ENCODE measurements at regions not wholly inside any gene's neighbourhood (a gene's known extent, or its start where the extent isn't known, plus 50 kb on each side); places are given as distances from the start of the nearest gene placed in this dataset.
A peak's percentile ranks its signal among the peaks of the same experiment; 100 is the strongest.

DNA sequence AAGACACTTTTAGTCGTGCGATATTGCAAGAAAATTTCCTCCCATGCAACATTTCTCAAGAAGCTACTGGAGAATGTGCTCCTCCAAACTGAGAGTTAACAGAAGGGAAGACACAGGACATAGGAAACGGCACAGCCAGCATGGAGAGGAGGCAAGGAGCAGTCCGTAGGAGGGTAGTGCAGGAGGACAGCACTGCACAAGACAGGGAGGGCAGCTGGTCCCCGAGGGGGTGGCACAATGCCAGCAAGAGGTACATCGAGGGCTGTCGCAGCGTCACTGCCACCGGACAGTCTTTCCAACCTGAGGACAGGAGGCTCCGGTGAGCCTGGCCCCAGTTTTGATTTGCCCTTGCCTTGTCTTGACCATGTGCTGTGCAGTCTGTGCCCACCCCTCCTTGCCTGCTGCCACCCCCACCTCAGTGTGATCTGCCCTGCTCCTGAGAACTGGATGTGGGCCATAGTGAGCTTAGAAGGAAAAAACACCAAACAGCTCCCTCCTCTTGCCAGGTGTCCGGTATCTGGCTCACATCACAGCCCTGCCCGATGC is 81.6 kb upstream of the LAPTM4A start:
- DNase-seq (ENCODE audit: low spot score): no peak
- no peak for ATAC-seq

DNA sequence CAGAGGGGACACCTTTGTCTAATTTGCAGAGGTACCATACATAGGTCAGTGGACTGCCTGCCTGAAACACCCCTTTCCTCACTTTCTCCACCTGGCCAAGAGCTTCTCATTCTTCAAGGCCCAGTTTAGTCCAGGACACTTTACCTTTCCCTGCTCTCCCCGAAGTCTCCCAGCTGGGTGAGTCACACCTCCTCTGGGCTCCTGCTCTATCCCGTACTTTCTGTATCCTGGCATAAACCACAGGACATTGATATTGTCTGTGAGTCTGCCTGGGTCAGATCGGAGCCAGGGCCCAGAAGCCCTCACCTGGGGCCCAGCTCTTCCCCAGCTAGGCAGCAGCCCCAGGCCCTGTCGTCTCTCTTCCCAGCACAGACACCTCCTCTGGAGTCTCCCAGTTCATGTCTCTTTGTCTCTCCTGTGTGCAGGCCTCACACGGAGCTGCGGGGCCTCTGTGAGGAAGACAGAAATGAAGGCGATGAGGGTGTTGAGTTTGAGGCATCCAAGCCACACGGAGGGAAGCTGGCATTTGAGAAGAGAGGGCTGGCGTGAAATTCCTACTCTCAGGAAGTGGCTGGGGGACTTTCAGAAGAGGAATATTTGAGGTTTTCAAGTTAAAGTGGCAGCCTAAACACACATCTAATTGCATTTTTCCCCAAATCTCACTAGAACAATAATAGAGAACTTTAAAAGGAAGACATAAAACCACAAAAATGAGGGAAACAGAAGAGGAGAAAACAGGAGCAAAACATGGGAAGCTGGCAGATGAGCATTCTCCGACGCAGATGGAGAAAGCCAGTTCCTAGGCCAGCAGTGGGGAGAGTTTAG is 79.6 kb upstream of the LAPTM4A start:
- DNase-seq (ENCODE audit: low spot score) (no peak), ATAC-seq (no peak)

DNA sequence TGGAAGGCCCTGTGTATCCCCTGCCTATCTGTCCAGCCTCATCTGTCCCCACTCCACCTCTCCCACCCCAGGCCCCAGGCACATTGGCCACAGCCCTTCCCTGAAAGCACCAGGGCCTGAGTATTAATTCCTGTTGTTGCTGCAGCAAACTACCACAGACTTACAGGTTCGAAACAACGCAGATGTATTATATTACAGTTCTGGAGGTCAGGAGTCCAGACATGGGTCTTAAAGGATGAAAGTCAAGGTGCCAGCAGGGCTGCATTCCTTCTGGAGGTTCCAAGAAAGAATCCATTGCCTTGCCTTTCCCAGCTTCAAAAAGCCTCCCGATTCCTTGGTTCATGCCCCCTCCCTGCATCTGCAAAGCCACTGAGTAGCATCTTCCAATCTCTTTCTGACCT is 78.7 kb upstream of the LAPTM4A start:
- no peak for DNase-seq (ENCODE audit: low spot score)
- ATAC-seq: no peak

DNA sequence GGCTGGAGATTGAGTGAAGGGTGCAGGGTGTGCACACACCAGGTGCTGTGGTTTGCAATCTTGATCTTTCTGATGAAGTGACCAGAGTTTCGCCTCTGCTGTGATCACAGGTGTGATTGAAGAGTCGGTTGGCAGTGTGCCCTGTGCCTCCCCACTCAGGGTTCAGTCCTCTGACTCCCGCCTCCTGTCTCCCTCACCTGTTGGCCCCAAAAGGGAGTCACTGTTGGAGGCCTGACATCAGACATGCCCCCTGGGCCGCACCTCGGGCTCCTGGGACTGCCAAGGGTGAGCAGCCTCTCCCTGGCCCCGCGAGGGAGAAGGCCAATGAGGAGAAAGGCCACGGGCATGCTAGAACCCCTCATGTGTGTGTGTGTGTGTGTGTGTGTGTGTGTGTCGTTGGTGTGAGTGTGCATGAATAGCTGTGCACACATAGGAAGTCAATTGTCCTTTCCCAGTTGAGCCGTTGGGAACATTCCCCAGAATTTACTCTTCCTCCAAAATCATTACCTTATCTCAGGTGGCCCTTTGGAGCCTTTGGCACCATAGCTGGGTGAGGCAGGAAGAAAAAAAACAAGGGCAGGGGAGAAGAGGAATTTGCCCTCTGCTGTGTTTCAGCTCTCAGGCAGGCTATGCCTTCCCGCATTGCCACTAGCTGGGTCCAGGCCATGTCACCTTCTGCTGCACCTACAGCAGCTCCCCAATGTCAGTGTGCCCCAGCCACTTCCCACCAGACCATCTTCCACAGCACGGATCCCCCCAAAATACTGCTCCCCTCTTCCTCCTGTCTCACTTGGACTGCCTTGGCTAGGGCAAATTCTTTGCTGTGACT is 78.1 kb upstream of the LAPTM4A start:
- DNase-seq (ENCODE audit: low spot score) (peak; percentile 95), ATAC-seq (peak; percentile 82)

DNA sequence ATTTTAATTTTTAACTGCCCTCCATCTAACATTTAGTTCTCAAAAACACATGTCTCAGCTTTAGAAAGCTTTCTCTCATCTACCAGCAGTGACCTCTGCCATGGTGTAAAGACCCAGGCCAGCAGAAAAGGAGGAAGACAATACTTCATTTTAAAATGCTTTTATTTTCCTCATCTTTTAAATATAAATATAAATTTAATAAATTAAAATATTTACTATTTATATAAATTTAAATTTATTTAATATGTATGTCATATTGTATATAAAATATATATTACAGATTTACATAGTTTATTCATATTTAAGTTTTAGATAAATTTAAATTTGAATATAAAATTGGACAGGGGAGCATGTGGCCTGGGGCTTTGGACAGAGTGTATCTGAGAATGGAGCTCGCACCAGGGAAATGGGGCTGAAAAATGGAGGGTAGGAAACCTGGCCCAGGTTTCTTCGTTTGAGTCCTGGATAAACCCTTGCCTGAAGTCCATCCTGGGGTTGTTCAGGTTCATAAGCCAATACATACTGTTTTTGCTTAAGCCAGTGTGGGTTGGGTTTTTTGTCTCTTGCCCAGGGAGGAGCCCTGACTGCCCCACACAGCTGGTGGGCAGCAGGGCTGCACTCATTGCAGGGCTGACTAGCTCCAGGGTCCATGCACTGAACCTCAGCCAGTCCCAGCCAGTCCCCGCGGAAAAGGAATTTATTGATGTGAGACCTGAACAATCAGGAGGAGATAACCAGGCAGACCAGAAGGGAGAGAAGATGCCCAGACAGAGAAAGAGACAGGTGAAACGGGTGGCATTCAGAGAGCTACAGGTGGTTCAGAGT is 77.3 kb upstream of the LAPTM4A start:
- DNase-seq (ENCODE audit: low spot score): no peak
- peak; percentile 3 for ATAC-seq

DNA sequence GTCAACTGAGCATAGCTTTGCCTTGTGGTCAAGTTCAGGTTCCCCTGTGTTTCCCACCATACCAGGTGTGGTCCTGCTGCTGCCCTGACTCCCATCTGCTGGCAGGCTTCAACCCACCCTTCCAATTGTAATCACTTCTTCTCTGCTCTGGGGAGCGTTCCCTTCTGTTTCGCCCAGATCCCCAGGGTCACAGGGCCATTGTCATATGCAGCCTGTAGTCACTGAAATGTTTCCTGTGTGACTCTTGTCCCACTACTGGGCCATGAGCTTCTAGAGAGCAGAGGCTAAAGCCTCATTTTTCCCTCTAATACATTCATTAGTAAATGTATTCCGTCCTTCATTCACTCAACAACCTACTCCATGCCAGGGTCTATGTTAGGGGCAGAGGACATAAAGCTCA is 75.0 kb upstream of the LAPTM4A start:
- DNase-seq (ENCODE audit: low spot score) (no peak), ATAC-seq (no peak)

DNA sequence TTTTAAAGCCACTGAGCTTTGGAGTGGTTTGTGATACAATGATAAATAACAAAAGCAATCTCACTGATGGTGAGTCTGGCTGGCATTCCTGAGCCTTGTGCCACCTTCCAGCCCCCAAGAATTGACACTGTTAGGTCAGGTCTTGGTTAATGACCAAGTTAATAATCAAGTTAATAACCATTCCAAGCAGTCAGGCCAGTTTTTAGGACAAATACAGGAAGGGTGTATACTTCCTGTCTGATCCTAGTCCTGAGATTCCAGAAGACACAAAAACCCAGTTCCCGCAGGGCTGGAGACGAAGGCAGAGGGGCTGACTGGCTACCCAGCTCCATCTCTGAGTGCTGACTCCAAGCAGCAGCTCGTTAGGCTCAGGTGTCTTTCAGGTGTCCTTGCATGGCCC is 74.6 kb upstream of the LAPTM4A start:
- DNase-seq (ENCODE audit: low spot score): no peak
- ATAC-seq: no peak

DNA sequence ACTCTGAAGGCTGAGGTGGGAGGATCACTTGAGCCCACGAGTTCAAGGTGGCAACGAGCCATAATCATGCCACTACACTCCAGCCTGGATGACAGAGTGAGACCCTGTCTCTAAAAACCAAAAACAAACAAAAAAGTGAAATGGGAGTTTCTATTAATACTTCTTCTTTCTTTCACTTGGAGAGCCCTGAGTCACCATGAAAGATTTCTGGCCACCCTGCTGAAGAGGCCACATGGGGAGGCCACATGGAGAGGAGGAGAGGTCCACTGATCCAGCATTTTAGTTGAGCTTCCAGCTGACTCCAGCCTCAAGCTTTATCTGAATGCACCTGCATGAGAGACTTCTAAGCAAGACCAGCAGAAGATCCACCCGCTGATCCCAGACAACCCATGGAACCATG is 74.2 kb upstream of the LAPTM4A start:
- no peak for DNase-seq (ENCODE audit: low spot score)
- ATAC-seq: no peak

DNA sequence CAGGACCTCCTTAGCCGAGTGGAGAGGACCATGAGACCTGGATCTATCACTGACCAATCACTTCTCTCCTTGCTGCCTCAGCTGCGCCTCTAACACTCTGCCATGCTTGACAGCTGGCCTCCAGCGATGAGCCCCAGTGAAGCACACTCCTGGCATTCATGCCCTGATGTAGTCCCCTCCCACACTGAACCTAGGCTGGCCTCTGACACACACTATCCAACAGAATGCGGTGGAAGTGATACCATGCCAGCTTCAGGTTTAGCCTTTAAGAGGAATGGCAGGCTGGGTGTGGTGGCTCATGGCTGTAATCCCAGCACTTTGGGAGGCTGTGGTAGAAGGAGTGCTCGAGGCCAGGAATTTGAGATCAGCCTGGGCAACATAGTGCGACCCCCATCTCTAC is 73.7 kb upstream of the LAPTM4A start:
- ATAC-seq (no peak), DNase-seq (ENCODE audit: low spot score) (no peak)

DNA sequence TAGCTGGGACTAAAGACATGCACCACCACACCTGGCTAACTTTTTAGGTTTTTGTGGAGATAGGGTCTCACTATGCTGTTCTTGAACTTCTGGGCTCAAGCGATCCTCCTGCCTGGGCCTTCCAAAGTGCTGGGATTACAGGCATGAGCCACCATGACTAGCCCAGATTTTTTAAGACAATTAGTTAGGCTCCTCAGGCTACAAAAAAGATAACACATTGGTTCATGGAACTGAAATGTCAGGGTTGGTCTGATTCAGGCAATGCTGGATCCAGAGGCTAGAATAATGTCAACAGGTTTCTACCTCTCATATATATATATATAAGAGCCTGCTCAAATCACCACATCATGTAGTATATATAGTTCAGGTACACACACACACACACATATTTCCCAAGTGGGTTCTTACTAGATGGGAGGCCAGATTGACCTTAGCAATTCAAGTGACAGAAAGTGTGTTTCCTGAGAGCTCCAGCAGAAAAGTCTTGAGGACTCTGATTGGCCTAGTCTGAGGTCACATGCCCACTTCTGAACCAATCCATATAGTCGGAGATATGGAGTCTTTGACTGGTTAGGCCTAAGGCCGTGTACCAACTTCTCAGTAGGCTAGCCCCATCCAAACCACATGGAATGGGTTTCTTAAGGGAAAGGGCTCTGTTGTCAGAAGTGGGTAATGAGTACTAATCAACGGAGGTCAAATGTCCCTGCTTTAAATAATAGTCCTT is 72.6 kb upstream of the LAPTM4A start:
- ATAC-seq: no peak
- no peak for DNase-seq (ENCODE audit: low spot score)

DNA sequence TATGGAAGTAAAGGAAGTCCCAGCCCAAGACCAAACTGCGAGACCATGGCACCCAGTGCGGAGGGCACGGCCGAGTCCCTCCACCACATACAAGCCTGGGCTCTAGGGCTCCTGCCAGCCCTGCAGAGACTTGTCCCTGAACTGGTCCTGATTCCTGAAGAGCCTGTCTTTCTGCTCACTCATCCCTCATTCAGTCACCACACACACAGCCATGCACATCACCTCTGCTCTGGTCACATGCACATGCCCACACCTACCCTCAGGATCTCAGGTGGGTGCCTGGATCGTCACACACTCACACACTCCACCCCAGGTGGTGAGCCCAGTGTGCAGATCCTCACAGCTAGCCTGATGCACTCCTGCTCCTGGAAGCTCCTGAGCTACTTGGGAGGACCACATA is 71.4 kb upstream of the LAPTM4A start:
- ATAC-seq (no peak), DNase-seq (ENCODE audit: low spot score) (no peak)

DNA sequence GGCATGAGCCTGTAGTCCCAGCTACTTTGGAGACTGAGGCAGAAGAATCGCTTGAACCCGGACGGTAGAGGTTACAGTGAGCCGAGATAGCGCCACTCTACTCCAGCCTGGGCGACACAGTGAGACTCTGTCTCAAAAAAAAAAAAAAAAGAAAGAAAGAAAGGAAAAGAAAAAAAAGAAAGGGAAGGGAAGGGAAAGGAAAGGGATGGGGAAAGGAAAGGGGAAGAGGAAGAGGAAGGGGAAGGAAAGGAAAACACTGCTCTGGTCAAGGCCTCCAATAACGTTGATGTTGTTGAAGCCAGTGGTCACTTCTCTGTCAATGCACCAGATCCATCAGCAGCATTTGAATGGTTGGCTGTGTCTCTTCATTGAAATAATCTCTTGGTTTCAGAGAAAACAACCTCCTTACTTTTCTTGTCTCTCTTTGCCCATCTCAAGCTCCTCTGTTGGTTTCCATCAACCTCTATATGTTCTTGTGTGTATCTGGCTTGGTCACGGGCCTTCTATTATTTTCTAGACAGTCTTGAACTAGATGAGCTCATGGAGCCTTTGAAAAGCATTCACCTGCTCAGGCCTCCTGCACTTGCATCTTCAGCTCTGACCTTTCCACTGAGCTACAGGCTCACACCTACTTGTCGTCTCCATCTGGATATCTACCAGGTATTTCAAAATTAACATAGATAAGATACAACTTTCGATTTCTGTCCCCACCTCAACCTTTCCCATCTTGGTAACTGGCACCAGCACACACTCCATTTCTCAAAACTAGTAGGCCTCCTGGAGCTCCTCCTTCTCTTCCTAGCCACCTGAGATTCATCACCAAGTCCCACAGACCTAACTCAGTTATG is 69.4 kb upstream of the LAPTM4A start:
- peak; percentile 52 for ATAC-seq

DNA sequence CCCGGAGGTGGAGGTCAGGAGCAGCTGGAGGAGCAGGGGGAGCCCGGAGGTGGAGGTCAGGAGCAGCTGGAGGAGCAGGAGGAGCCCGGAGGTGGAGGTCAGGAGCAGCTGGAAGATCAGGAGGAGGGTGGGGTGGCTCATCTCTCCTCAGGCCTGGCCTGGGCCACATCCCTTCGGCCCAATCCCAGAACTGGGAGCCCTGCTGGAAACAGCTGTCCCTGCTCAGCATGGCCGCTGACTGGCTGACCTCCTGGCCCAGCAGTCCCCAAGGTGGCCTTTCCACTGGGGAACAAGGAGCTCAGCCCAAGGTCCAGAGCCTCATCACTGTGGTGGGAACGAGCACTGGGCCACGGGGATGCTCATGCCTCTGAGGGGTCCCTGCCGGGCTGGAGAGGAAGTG is 66.6 kb upstream of the LAPTM4A start:
- no peak for DNase-seq (ENCODE audit: low spot score)
- ATAC-seq: no peak

More for the DNA sequence above, 69.4 kb upstream of the LAPTM4A start:
- DNase-seq (ENCODE audit: low spot score): no peak

DNA sequence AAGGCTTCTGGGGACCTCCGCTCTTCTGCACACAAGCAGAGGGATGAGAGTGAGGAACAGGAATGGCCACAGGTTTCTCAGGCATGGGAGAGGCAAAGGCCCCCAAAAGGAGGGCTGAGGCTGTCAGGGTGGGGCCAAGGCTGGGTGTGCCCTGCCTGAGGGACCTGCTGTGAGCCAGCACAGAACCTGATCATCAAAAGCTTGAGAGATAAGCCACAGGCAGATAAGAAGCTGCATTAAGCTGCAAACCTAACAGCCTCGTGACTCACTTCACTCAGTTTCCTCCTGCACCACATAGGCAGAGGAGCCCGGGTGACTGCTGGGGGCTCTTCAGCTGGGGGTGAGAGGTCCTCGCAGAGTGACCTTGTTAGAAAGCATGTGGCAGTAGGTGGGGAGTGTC is 64.5 kb upstream of the LAPTM4A start:
- ATAC-seq: no peak
- no peak for DNase-seq (ENCODE audit: low spot score)

DNA sequence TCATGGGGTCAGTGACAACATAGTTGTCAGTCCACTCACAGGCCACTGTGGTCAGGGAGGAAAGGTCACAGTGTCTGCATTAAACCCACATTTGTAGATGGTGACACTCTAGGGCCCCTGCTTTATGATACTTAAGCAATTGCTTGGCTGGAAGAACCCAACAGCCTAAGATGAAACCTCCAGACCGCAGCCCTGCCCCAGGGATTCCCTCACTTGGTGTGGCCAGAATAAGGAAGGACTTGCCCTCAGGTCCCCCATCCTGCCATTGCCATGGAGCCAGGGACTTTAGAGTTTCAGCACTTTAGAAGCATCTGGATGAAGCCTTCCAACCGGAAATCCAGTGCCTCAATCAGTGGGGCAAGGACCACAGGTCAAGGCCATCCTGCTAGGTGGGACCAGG is 63.9 kb upstream of the LAPTM4A start:
- DNase-seq (ENCODE audit: low spot score) (no peak), ATAC-seq (no peak)

DNA sequence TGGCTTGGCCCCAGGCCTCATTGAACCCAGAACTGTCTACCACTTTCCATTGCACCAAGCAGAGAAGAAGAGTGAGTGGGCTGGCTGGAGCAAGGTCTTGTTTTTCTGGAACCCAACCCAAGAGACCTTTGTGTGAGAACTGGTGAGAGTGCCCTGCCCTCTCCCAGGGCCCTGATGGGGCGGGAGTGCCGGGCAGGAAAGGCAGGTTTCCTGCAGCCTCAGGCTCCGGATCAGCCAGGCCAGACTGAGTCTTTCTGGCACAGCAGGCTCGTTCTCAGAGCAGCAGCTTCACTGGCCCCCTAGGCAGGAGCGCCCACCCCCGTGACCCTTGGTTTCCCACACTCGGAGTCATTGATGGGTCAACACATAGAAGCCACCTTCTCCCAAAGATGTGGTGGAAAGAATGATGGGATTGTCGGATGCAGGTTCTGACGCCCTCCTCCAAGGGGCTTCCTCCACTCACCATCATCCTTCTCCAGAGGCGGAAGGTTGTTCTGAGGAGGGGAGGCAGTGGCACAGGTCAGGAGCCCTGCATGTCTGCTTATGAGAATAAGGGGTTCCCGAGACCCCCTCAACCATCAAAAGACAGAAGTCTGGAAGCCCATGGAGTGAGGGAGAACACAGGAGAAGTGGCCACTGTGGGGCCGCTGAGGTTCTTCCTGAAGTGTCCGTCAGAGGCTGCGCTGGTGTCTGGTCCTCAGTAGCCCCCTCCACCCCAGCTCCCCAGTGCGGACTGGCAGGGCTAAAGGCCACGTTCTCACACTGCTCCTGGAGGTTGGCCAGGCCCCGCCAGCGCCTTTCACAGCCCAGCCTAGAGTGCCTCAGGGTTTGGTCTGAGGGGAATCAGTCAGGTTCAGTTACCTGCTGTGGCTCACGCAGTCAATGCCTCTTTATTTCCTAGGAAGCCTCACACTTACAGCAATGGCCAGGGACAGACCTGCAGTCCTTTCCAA is 62.8 kb upstream of the LAPTM4A start:
- no peak for DNase-seq (ENCODE audit: low spot score)

DNA sequence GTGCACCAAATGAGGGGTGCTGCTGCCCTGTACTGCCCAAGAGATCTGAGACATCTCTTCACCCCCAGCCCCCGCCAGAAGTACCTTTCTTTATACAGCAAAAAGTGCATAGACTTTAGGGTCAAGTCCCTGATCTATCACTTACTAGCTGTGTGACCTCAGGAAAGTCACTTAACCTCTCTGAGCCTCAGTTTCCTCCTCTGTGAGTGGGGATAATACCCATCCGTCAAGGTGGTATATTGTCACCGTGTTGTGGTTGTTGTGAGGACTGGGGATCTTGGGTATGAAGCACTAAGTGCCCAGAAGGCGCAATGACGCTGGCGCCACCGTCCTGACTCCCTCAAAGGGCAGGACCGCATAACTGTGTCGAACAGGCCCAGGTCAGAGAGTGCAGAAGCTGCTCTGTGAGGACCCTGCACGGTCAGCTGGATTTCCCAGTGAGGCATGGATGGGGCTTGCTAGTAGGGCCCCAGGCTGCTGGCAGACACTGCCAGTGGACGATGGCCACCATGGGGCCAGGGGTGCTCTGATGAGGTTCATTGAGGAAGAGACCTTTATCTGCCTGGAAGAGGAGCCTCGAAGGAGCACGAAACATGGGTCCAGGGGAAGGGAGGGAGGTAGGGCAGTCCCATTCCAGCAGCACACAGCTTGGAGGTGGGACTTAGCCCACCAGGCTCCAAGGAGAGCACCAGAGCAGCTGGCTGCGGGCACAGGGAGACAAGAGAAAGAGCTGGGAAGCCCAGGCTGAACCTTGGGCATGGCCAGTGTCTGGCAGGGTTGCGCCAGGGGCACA is 61.8 kb upstream of the LAPTM4A start:
- ATAC-seq: no peak
- DNase-seq (ENCODE audit: low spot score): no peak

More for the DNA sequence above, 62.8 kb upstream of the LAPTM4A start:
- peak; percentile 50 for ATAC-seq
